ENCODE measurements at regions not wholly inside any gene's neighbourhood (a gene's known extent, or its start where the extent isn't known, plus 50 kb on each side); places are given as distances from the start of the nearest gene placed in this dataset.

GRCh38 chr3:147529551-147529950 lies 120.4 kb downstream of the ZIC1 start:
- WGBS: 79% methylated on average over 2 of the region's 2 CpGs

GRCh38 chr3:147538034-147538433 lies 128.9 kb downstream of the ZIC1 start:
- H3K4me1 ChIP-seq (ENCODE audit: insufficient read depth): no peaks in the 10 kb centered on the region
- H3K4me3 ChIP-seq (ENCODE audit: low read depth, low read length): no peak overlapping the region
- no peak overlapping the region for H3K27ac ChIP-seq (ENCODE audit: low read depth)
- DNase-seq (ENCODE audit: extremely low spot score): no peak
- 80% methylated on average over 4 of the region's 4 CpGs for WGBS
- no peaks in the 10 kb centered on the region for H3K36me3 ChIP-seq (ENCODE audit: insufficient read depth)

More at GRCh38 chr3:147529551-147529950, 120.4 kb downstream of the ZIC1 start:
- no peaks in the 10 kb centered on the region for H3K36me3 ChIP-seq (ENCODE audit: insufficient read depth)
- H3K4me1 ChIP-seq (ENCODE audit: insufficient read depth): no peaks in the 10 kb centered on the region
- H3K4me3 ChIP-seq (ENCODE audit: low read depth, low read length): no peak overlapping the region
- DNase-seq (ENCODE audit: extremely low spot score): no peak
- H3K27ac ChIP-seq (ENCODE audit: low read depth): no peak overlapping the region

DNA sequence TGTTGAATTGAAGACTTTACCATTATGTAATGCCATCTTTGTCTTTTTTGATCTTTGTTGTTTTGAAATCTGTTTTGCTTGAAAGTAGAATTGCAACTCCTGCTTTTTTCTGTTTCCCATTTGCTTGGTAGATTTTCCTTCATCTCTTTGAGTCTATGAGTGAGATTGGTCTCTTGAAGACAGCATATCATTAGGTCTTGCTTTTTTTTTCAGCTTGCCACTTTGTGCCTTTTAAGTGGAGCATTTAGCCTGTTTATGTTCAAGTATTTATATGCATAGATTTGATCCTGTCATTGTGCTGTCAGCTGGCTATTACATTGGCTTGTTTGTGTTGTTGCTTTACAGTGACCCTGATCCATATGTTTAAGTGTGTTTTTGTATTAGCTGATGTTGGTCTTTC lies 131.8 kb downstream of the ZIC1 start:
- Histone ChIP-seq H3K4me3 (ENCODE audit: low read depth, low read length) (no peak overlapping the region), H3K27ac (ENCODE audit: low read depth) (no peak overlapping the region), H3K4me1 (ENCODE audit: insufficient read depth) (no peaks in the 10 kb centered on the region), H3K36me3 (ENCODE audit: insufficient read depth) (no peaks in the 10 kb centered on the region)
- no peak for DNase-seq (ENCODE audit: extremely low spot score)

- Histone ChIP-seq H3K4me3 (ENCODE audit: low read depth, low read length) (no peak overlapping the region), H3K27ac (ENCODE audit: low read depth) (no peak overlapping the region), H3K4me1 (ENCODE audit: insufficient read depth) (no peaks in the 10 kb centered on the region), H3K36me3 (ENCODE audit: insufficient read depth) (no peaks in the 10 kb centered on the region)
- no peak for DNase-seq (ENCODE audit: extremely low spot score)
These were observed 135.1 kb downstream of the ZIC1 start for GRCh38 chr3:147544290-147544689.

GRCh38 chr3:147551491-147551890 lies 142.3 kb downstream of the ZIC1 start:
- no peak overlapping the region for H3K27ac ChIP-seq (ENCODE audit: low read depth)
- 72% methylated on average over 3 of the region's 3 CpGs for WGBS
- no peaks in the 10 kb centered on the region for H3K4me1 ChIP-seq (ENCODE audit: insufficient read depth)
- H3K36me3 ChIP-seq (ENCODE audit: insufficient read depth): no peaks in the 10 kb centered on the region
- no peak for DNase-seq (ENCODE audit: extremely low spot score)
- no peak overlapping the region for H3K4me3 ChIP-seq (ENCODE audit: low read depth, low read length)

DNA sequence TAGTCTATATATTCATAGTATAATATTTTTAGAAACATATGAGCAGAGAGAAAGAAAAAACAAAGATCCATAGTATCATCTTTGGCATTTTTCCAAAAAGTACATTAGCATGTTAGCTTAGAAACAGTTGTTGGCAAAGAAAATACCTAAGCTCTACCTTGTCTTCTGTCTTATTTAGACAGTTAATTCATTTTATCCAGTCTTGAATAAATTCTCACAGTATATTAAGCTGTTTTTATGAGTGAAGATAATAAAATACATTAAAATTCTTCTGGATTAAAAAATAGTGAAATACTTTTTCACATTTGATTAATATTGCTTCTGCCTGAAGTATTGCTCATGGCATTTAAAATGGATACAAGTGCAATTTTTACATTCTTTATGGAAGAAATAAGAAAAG lies 145.2 kb downstream of the ZIC1 start:
- H3K4me3 ChIP-seq (ENCODE audit: low read depth, low read length): no peak overlapping the region
- DNase-seq (ENCODE audit: extremely low spot score): no peak
- no peaks in the 10 kb centered on the region for H3K36me3 ChIP-seq (ENCODE audit: insufficient read depth)
- no peaks in the 10 kb centered on the region for H3K4me1 ChIP-seq (ENCODE audit: insufficient read depth)
- no peak overlapping the region for H3K27ac ChIP-seq (ENCODE audit: low read depth)

- H3K36me3 ChIP-seq (ENCODE audit: insufficient read depth): no peaks in the 10 kb centered on the region
- no peak overlapping the region for H3K27ac ChIP-seq (ENCODE audit: low read depth)
- no peaks in the 10 kb centered on the region for H3K4me1 ChIP-seq (ENCODE audit: insufficient read depth)
- no peak for DNase-seq (ENCODE audit: extremely low spot score)
- H3K4me3 ChIP-seq (ENCODE audit: low read depth, low read length): no peak overlapping the region
These were observed 163.8 kb downstream of the ZIC1 start for GRCh38 chr3:147572970-147573340.

GRCh38 chr3:147574621-147575020 lies 165.5 kb downstream of the ZIC1 start:
- no peak for DNase-seq (ENCODE audit: extremely low spot score)
- H3K4me1 ChIP-seq (ENCODE audit: insufficient read depth): no peaks in the 10 kb centered on the region
- no peaks in the 10 kb centered on the region for H3K36me3 ChIP-seq (ENCODE audit: insufficient read depth)
- 13% methylated on average over 1 of the region's 1 CpG for WGBS
- H3K27ac ChIP-seq (ENCODE audit: low read depth): no peak overlapping the region
- no peak overlapping the region for H3K4me3 ChIP-seq (ENCODE audit: low read depth, low read length)

GRCh38 chr3:147575391-147575790 lies 166.2 kb downstream of the ZIC1 start:
- Histone ChIP-seq H3K4me3 (ENCODE audit: low read depth, low read length) (no peak overlapping the region), H3K27ac (ENCODE audit: low read depth) (no peak overlapping the region), H3K36me3 (ENCODE audit: insufficient read depth) (no peaks in the 10 kb centered on the region), H3K4me1 (ENCODE audit: insufficient read depth) (no peaks in the 10 kb centered on the region)
- WGBS: 69% methylated on average over 2 of the region's 2 CpGs
- DNase-seq (ENCODE audit: extremely low spot score): no peak

GRCh38 chr3:147582642-147583041 lies 173.5 kb downstream of the ZIC1 start:
- Histone ChIP-seq H3K4me3 (ENCODE audit: low read depth, low read length) (no peak overlapping the region), H3K36me3 (ENCODE audit: insufficient read depth) (no peaks in the 10 kb centered on the region), H3K27ac (ENCODE audit: low read depth) (no peak overlapping the region), H3K4me1 (ENCODE audit: insufficient read depth) (no peaks in the 10 kb centered on the region)
- DNase-seq (ENCODE audit: extremely low spot score): no peak

DNA sequence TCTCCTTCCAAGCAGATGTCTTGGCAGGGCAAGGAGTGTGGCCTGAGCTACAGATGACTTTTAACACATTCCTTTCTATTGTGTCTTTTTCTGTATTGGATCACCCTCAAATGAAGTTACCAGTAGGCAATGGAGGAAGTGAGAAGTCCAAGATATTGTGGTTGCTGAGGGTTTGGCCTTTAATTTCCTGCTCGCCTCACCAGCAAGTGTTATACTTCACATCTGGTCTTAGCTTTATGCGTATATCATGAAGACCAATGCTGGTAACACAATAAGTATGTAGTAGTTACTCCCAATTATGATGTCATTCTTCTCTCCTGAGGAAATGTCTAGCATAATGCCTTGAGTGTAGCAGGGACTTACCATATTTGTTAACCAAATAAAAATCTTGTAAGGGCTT lies 179.9 kb downstream of the ZIC1 start:
- Histone ChIP-seq H3K36me3 (ENCODE audit: insufficient read depth) (no peaks in the 10 kb centered on the region), H3K4me3 (ENCODE audit: low read depth, low read length) (no peak overlapping the region), H3K27ac (ENCODE audit: low read depth) (no peak overlapping the region), H3K4me1 (ENCODE audit: insufficient read depth) (no peaks in the 10 kb centered on the region)
- 88% methylated on average over 2 of the region's 2 CpGs for WGBS
- DNase-seq (ENCODE audit: extremely low spot score): no peak

- no peaks in the 10 kb centered on the region for H3K4me1 ChIP-seq (ENCODE audit: insufficient read depth)
- DNase-seq (ENCODE audit: extremely low spot score): no peak
- 77% methylated on average over 4 of the region's 4 CpGs for WGBS
- H3K36me3 ChIP-seq (ENCODE audit: insufficient read depth): no peaks in the 10 kb centered on the region
- H3K27ac ChIP-seq (ENCODE audit: low read depth): no peak overlapping the region
- H3K4me3 ChIP-seq (ENCODE audit: low read depth, low read length): no peak overlapping the region
These were observed 195.0 kb downstream of the ZIC1 start for GRCh38 chr3:147604136-147604535.

- no peak for DNase-seq (ENCODE audit: extremely low spot score)
- Histone ChIP-seq H3K4me1 (ENCODE audit: insufficient read depth) (no peaks in the 10 kb centered on the region), H3K27ac (ENCODE audit: low read depth) (no peak overlapping the region), H3K4me3 (ENCODE audit: low read depth, low read length) (no peak overlapping the region), H3K36me3 (ENCODE audit: insufficient read depth) (no peaks in the 10 kb centered on the region)
- WGBS: 23% methylated on average over 3 of the region's 3 CpGs
These were observed 204.6 kb downstream of the ZIC1 start for GRCh38 chr3:147613725-147614124.

- no peaks in the 10 kb centered on the region for H3K4me1 ChIP-seq (ENCODE audit: insufficient read depth)
- no peak for DNase-seq (ENCODE audit: extremely low spot score)
- H3K4me3 ChIP-seq (ENCODE audit: low read depth, low read length): no peak overlapping the region
- WGBS: 59% methylated on average over 3 of the region's 3 CpGs
- no peak overlapping the region for H3K27ac ChIP-seq (ENCODE audit: low read depth)
- H3K36me3 ChIP-seq (ENCODE audit: insufficient read depth): no peaks in the 10 kb centered on the region
These were observed 205.0 kb downstream of the ZIC1 start for GRCh38 chr3:147614210-147614609.

- H3K4me3 ChIP-seq (ENCODE audit: low read depth, low read length): no peak overlapping the region
- no peak overlapping the region for H3K27ac ChIP-seq (ENCODE audit: low read depth)
- H3K4me1 ChIP-seq (ENCODE audit: insufficient read depth): no peaks in the 10 kb centered on the region
- no peak for DNase-seq (ENCODE audit: extremely low spot score)
- 47% methylated on average over 4 of the region's 4 CpGs for WGBS
- H3K36me3 ChIP-seq (ENCODE audit: insufficient read depth): no peaks in the 10 kb centered on the region
These were observed 205.9 kb downstream of the ZIC1 start for GRCh38 chr3:147615035-147615434.
